ENCODE measurements at regions not wholly inside any gene's neighbourhood (a gene's known extent, or its start where the extent isn't known, plus 50 kb on each side); places are given as distances from the start of the nearest gene placed in this dataset.

DNA sequence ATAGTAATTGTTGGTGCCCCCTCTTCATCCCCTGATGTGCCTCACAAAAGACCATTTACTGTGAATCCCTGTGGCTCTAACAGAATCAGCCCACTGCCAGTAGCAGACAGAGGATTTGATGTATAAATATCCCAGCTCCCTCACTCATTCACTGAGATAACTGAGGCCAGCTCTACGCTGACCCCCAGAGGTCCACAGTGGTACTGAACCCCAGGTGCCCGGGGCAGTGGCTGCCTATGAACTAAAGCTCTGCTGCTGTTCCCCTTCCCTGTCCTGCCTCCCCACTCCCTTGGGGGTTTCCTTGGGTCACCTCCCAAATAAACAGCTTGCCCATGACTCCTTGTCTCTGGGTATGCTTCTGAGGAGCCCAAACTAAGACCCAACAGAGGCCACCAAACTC lies 295.8 kb downstream of the FOXL1 start:
- no peak overlapping the region for H3K4me3 ChIP-seq (ENCODE audit: low read length)
- no CpG with 5 or more reads among the region's 2 CpGs for WGBS (ENCODE audit: insufficient coverage, insufficient read length)
- H3K9me3 ChIP-seq (ENCODE audit: control insufficient read depth, insufficient read depth, low read length), result no peaks in the 10 kb centered on the region
- H3K27me3 ChIP-seq (ENCODE audit: control insufficient read depth, insufficient read depth, low read length), result no peaks in the 10 kb centered on the region
- H3K36me3 ChIP-seq (ENCODE audit: control insufficient read depth, insufficient read depth, low read length), result no peaks in the 10 kb centered on the region
- DNase-seq (ENCODE audit: low read depth, low spot score), result no peak
- H3K4me1 ChIP-seq (ENCODE audit: control insufficient read depth, insufficient read depth, low read length), result no peaks in the 10 kb centered on the region; the same call in 1 of the 2 replicates
- H3K27ac ChIP-seq (ENCODE audit: low read length), result no peak overlapping the region

DNA sequence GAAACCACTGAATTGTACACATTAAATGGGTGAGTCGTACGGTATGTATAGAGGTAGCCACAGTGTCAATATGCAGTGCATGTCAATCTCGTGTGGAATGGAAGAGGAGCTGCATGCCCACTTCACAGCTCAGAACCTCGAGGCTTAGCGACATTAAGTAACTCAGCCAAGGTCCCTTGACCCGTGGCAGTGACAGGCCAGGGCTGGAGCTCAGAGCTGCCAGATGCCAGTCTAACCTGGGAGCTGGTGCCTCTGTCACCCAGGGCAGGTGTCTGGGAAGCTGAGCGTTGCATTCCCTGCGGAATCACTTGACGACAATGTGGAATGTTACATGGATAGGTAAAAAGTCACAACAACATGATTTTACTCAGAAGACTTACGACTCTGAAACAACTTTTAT lies 298.1 kb downstream of the FOXL1 start:
- H3K4me1 ChIP-seq (ENCODE audit: control insufficient read depth, insufficient read depth, low read length), result no peaks in the 10 kb centered on the region
- H3K9me3 ChIP-seq (ENCODE audit: control insufficient read depth, insufficient read depth, low read length), result no peaks in the 10 kb centered on the region
- no peak overlapping the region for H3K4me3 ChIP-seq (ENCODE audit: low read length)
- H3K27ac ChIP-seq (ENCODE audit: low read length), result no peak overlapping the region
- no peak for DNase-seq (ENCODE audit: low read depth, low spot score)
- H3K27me3 ChIP-seq (ENCODE audit: control insufficient read depth, insufficient read depth, low read length), result no peaks in the 10 kb centered on the region
- WGBS (ENCODE audit: insufficient coverage, insufficient read length), result no CpG with 5 or more reads among the region's 10 CpGs
- no peaks in the 10 kb centered on the region for H3K36me3 ChIP-seq (ENCODE audit: control insufficient read depth, insufficient read depth, low read length)

GRCh38 chr16:86877108-86877507 lies 298.8 kb downstream of the FOXL1 start:
- no peak overlapping the region for H3K4me3 ChIP-seq (ENCODE audit: low read length)
- H3K27me3 ChIP-seq (ENCODE audit: control insufficient read depth, insufficient read depth, low read length), result no peaks in the 10 kb centered on the region

DNA sequence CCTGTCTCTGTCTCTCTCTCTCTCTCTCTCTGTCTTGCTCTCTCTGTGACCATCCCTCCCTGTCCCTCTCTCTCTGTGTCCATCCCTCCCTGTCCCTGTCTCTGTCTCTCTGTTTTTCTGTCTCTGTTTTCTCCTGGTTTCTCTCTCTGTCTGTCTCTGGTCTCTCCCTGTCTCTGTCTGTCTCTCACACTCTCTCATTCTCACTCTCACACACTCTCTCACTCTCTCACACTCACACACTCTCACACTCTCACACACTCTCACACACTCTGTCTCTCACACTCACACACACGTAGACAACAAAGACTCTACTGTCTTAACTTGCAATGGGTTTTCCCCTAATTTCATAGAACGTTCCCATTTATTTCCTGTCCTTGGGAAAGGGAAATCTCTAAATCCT lies 299.5 kb downstream of the FOXL1 start:
- Histone ChIP-seq H3K27ac (ENCODE audit: low read length) (no peak overlapping the region), H3K36me3 (ENCODE audit: control insufficient read depth, insufficient read depth, low read length) (no peaks in the 10 kb centered on the region), H3K27me3 (ENCODE audit: control insufficient read depth, insufficient read depth, low read length) (no peaks in the 10 kb centered on the region), H3K4me1 (ENCODE audit: control insufficient read depth, insufficient read depth, low read length) (no peaks in the 10 kb centered on the region), H3K4me3 (ENCODE audit: low read length) (no peak overlapping the region), H3K9me3 (ENCODE audit: control insufficient read depth, insufficient read depth, low read length) (no peaks in the 10 kb centered on the region)
- no peak for DNase-seq (ENCODE audit: low read depth, low spot score)
- WGBS (ENCODE audit: insufficient coverage, insufficient read length), result 100% methylated on average over 1 of the region's 2 CpGs

More at GRCh38 chr16:86877108-86877507, 298.8 kb downstream of the FOXL1 start:
- WGBS (ENCODE audit: insufficient coverage, insufficient read length), result no CpG with 5 or more reads among the region's 10 CpGs
- Histone ChIP-seq H3K9me3 (ENCODE audit: control insufficient read depth, insufficient read depth, low read length) (no peaks in the 10 kb centered on the region), H3K4me1 (ENCODE audit: control insufficient read depth, insufficient read depth, low read length) (no peaks in the 10 kb centered on the region), H3K36me3 (ENCODE audit: control insufficient read depth, insufficient read depth, low read length) (no peaks in the 10 kb centered on the region), H3K27ac (ENCODE audit: low read length) (no peak overlapping the region)
- DNase-seq (ENCODE audit: low read depth, low spot score), result no peak

DNA sequence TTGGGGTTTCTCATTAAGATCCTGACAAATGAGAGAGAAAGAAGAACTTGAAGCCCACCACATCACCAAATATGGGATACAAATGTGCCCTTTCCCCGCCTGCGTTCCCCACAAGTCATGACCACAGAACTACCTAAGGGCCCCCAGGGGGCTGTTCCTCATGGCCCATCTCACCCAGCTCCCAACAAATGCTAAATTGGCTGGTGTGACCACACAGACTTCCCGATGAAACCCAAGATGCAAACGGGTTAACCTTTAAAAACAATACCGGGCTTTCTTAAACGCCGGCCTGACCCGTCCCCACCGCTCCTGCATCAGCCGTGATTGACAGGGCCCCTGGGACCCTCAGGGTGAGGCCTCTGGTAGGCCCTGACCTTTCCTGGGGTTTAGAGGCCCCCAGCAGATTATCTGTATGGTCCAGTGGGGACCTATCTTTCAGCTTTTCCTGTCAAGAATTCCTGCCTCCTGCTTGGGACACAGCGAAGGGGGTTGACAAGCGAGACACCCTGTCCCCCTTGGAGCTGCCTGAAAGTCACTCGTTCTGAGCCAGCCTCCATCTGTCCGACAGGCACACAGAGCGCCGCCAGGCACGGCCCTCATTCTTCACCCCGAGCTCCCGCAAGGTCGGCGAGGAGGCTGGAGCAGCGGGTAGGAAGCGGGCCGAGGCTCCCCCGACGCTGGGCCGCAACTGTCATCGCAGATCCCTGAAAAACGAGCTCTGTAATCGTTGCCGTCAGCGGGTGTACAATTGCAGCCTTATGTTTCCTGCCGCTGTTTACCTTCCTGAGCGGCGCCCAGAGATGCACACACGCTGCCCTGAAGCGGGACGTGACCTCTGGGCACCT lies 300.1 kb downstream of the FOXL1 start:
- WGBS (ENCODE audit: insufficient coverage, insufficient read length), result no CpG with 5 or more reads among the region's 38 CpGs
- Histone ChIP-seq H3K27ac (ENCODE audit: low read length) (no peak overlapping the region), H3K9me3 (ENCODE audit: control insufficient read depth, insufficient read depth, low read length) (no peaks in the 10 kb centered on the region)

DNA sequence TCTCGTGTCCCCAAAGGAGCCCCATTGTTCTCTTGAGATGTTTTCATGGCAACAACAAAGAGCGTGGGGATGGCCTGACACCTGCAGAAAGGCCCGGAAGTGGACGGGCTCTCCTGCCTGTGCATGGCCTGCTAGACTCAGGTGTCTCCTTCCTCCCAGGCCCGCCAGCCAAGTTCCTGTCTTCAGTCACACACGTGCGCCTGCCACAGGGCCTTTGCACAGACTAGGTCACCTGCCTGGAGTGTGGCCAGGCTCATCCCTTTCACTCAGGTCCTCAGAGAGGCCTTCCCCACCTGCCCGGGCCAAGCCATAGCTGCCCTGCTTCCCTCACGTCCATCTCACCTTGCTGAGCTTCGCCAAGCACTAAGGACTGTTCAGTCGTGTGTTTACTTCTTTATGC lies 300.9 kb downstream of the FOXL1 start:
- Histone ChIP-seq H3K27ac (ENCODE audit: low read length) (no peak overlapping the region), H3K9me3 (ENCODE audit: control insufficient read depth, insufficient read depth, low read length) (no peaks in the 10 kb centered on the region), H3K27me3 (ENCODE audit: control insufficient read depth, insufficient read depth, low read length) (no peaks in the 10 kb centered on the region), H3K4me1 (ENCODE audit: control insufficient read depth, insufficient read depth, low read length) (no peaks in the 10 kb centered on the region), H3K4me3 (ENCODE audit: low read length) (no peak overlapping the region; the same call in 1 of the 2 replicates), H3K36me3 (ENCODE audit: control insufficient read depth, insufficient read depth, low read length) (no peaks in the 10 kb centered on the region)
- WGBS (ENCODE audit: insufficient coverage, insufficient read length), result no CpG with 5 or more reads among the region's 11 CpGs
- no peak for DNase-seq (ENCODE audit: low read depth, low spot score)

More for the DNA sequence above, 300.1 kb downstream of the FOXL1 start:
- DNase-seq (ENCODE audit: low read depth, low spot score), result no peak
- H3K4me1 ChIP-seq (ENCODE audit: control insufficient read depth, insufficient read depth, low read length), result no peaks in the 10 kb centered on the region
- H3K27me3 ChIP-seq (ENCODE audit: control insufficient read depth, insufficient read depth, low read length), result no peaks in the 10 kb centered on the region
- no peak overlapping the region; the same call in 1 of the 2 replicates for H3K4me3 ChIP-seq (ENCODE audit: low read length)
- no peaks in the 10 kb centered on the region for H3K36me3 ChIP-seq (ENCODE audit: control insufficient read depth, insufficient read depth, low read length)

- no peaks in the 10 kb centered on the region for H3K9me3 ChIP-seq (ENCODE audit: control insufficient read depth, insufficient read depth, low read length)
- H3K4me3 ChIP-seq (ENCODE audit: low read length), result no peak overlapping the region
- H3K36me3 ChIP-seq (ENCODE audit: control insufficient read depth, insufficient read depth, low read length), result no peaks in the 10 kb centered on the region
- DNase-seq (ENCODE audit: low read depth, low spot score), result no peak
- no CpG with 5 or more reads among the region's 14 CpGs for WGBS (ENCODE audit: insufficient coverage, insufficient read length)
- no peak overlapping the region for H3K27ac ChIP-seq (ENCODE audit: low read length)
- no peaks in the 10 kb centered on the region for H3K27me3 ChIP-seq (ENCODE audit: control insufficient read depth, insufficient read depth, low read length)
- no peaks in the 10 kb centered on the region for H3K4me1 ChIP-seq (ENCODE audit: control insufficient read depth, insufficient read depth, low read length)
These were observed 302.2 kb downstream of the FOXL1 start for GRCh38 chr16:86880316-86881117.

DNA sequence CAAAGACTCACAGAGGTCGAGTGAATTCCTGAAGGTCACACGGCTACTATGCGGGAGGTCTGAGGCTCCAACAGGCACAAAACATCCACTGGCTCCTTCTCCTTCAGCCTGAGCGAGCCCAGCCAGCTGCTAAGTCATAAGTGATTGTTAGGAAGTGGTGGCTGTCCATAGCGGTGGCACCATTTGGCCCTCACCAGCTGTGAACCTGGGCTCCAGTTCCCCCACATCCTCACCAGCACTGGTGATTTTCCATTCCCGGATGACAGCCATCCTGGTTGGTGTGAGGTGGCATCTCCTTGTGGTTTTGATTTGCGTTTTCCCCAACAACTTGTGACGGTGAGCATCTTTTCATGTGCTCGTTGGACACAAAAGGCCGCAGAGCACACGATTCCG lies 302.8 kb downstream of the FOXL1 start:
- no peaks in the 10 kb centered on the region for H3K36me3 ChIP-seq (ENCODE audit: control insufficient read depth, insufficient read depth, low read length)
- DNase-seq (ENCODE audit: low read depth, low spot score), result no peak
- WGBS (ENCODE audit: insufficient coverage, insufficient read length), result no CpG with 5 or more reads among the region's 12 CpGs
- H3K27ac ChIP-seq (ENCODE audit: low read length), result no peak overlapping the region
- H3K27me3 ChIP-seq (ENCODE audit: control insufficient read depth, insufficient read depth, low read length), result no peaks in the 10 kb centered on the region
- H3K9me3 ChIP-seq (ENCODE audit: control insufficient read depth, insufficient read depth, low read length), result no peaks in the 10 kb centered on the region
- no peak overlapping the region for H3K4me3 ChIP-seq (ENCODE audit: low read length)
- H3K4me1 ChIP-seq (ENCODE audit: control insufficient read depth, insufficient read depth, low read length), result no peaks in the 10 kb centered on the region

GRCh38 chr16:86881861-86882273 lies 303.5 kb downstream of the FOXL1 start:
- H3K4me3 ChIP-seq (ENCODE audit: low read length), result no peak overlapping the region
- no CpG with 5 or more reads among the region's 15 CpGs for WGBS (ENCODE audit: insufficient coverage, insufficient read length)
- H3K27me3 ChIP-seq (ENCODE audit: control insufficient read depth, insufficient read depth, low read length), result no peaks in the 10 kb centered on the region
- H3K4me1 ChIP-seq (ENCODE audit: control insufficient read depth, insufficient read depth, low read length), result no peaks in the 10 kb centered on the region
- DNase-seq (ENCODE audit: low read depth, low spot score), result no peak
- no peak overlapping the region for H3K27ac ChIP-seq (ENCODE audit: low read length)
- H3K36me3 ChIP-seq (ENCODE audit: control insufficient read depth, insufficient read depth, low read length), result no peaks in the 10 kb centered on the region
- no peaks in the 10 kb centered on the region for H3K9me3 ChIP-seq (ENCODE audit: control insufficient read depth, insufficient read depth, low read length)

DNA sequence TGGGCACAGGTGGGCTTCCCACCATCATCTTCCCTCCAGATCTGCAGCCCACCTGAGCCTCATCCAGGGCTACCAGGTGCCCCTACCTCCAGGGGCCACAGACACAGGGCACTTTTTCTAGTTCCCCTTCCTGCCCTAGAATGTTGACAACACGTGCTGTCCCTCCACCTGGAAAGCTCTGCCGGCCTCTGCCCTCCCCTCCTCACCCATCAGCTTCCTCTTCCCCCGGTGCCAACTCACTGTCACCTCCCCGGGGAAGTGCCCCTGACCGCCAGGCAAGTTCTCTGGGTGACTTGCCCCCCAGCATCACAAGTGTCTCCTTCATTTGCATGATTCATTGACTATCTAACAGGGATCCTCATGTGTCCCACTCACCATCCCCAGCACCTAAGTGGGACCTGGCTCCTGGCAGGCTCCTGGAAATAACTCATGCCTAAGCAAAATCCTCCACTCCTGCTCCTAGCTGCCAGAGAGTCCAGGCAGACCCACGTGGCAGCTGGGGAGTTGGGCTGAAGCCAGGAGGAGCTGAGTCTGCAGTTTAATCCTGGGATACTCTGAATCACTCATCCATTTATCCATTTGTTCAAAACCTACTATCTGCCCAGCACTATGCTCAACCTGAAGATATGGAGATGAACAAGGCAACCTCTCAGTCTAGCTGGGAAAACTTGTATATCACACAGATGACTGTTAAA lies 304.4 kb downstream of the FOXL1 start:
- Histone ChIP-seq H3K36me3 (ENCODE audit: control insufficient read depth, insufficient read depth, low read length) (no peaks in the 10 kb centered on the region), H3K27ac (ENCODE audit: low read length) (no peak overlapping the region), H3K9me3 (ENCODE audit: control insufficient read depth, insufficient read depth, low read length) (no peaks in the 10 kb centered on the region), H3K4me1 (ENCODE audit: control insufficient read depth, insufficient read depth, low read length) (no peaks in the 10 kb centered on the region), H3K27me3 (ENCODE audit: control insufficient read depth, insufficient read depth, low read length) (no peaks in the 10 kb centered on the region), H3K4me3 (ENCODE audit: low read length) (no peak overlapping the region)
- no peak for DNase-seq (ENCODE audit: low read depth, low spot score)
- no CpG with 5 or more reads among the region's 6 CpGs for WGBS (ENCODE audit: insufficient coverage, insufficient read length)

Data from iPS DF 6.9 (cell line).